ENCODE measurements at regions not wholly inside any gene's neighbourhood (a gene's known extent, or its start where the extent isn't known, plus 50 kb on each side); places are given as distances from the start of the nearest gene placed in this dataset.

- H3K36me3 ChIP-seq: no peaks in the 10 kb centered on the region
- no peaks in the 10 kb centered on the region for H3K9me3 ChIP-seq
- peak overlapping the region; percentile 76 to 94 (median 82) for H3K27ac ChIP-seq
- no peak for ATAC-seq
- intact Hi-C loops (cut with DNase I; ENCODE audit: low total_unique reads) (loop anchor here (5.0 to 10.0 kb wide), 2 partner anchors 114 to 467 kb away; partner anchors contain the start of gene PLCL2), in situ Hi-C loops (cut with MboI; ENCODE audit: low sequenced_read_pairs in 4 of 4) (no loop called here)
- H3K27me3 ChIP-seq: no peaks in the 10 kb centered on the region
- TF ChIP-seq POLR2A (IDR thresholded peaks at IDR 0.05) (no peak), CTCF (IDR thresholded peaks at IDR 0.05 in 4 of 5, conservative IDR thresholded peaks at IDR 0.05 in 1 of 5) (no peak)
- H3K4me3 ChIP-seq: no peak overlapping the region
- peaks cover 43% of the 10 kb centered on the region in 2 donors for H3K4me1 ChIP-seq
- no peak for DNase-seq
These were observed 116.7 kb upstream of the PLCL2 start for GRCh38 chr3:16768014-16768413.

- peaks cover 43% of the 10 kb centered on the region in 2 donors for H3K4me1 ChIP-seq
- H3K27me3 ChIP-seq: no peaks in the 10 kb centered on the region
- TF ChIP-seq POLR2A (IDR thresholded peaks at IDR 0.05): no peak
- TF ChIP-seq CTCF (IDR thresholded peaks at IDR 0.05 in 4 of 5, conservative IDR thresholded peaks at IDR 0.05 in 1 of 5): no peak
- no peak overlapping the region for H3K4me3 ChIP-seq
- peak overlapping the region; percentile 76 to 94 (median 82) for H3K27ac ChIP-seq
- no peaks in the 10 kb centered on the region for H3K36me3 ChIP-seq
- in situ Hi-C loops (cut with MboI; ENCODE audit: low sequenced_read_pairs in 4 of 4) (no loop called here), intact Hi-C loops (cut with DNase I; ENCODE audit: low total_unique reads) (loop anchor here (5.0 to 10.0 kb wide), 2 partner anchors 113 to 466 kb away; partner anchors contain the start of gene PLCL2)
- ATAC-seq (no peak), DNase-seq (no peak)
- no peaks in the 10 kb centered on the region for H3K9me3 ChIP-seq
These were observed 115.8 kb upstream of the PLCL2 start for GRCh38 chr3:16768956-16769355.

DNA sequence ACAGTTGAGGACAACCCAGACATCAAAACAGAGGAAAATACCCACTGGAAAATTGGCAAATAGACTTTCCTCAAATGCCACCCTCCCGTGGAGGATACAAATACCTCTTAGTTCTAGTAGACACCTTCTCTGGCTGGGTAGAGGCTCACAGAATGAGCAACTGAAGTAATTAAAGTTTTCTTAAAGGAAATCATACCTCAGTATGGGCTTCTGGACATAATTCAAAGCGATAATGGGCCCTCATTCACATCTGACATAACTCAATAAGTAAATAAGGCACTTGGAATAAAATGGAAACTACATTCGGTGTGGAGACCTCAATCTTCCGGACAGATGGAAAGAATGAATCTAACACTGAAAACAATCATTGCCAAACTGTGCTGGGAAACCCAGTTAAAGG, 115.2 kb upstream of the PLCL2 start:
- Histone ChIP-seq H3K36me3 (no peaks in the 10 kb centered on the region), H3K9me3 (no peaks in the 10 kb centered on the region), H3K4me1 (peaks cover 43% of the 10 kb centered on the region in 2 donors), H3K4me3 (no peak overlapping the region), H3K27me3 (no peaks in the 10 kb centered on the region), H3K27ac (peak overlapping the region; percentile 76 to 94 (median 82))
- DNase-seq (no peak), ATAC-seq (no peak)
- intact Hi-C loops (cut with DNase I; ENCODE audit: low total_unique reads) (loop anchor here (5.0 to 10.0 kb wide), 2 partner anchors 113 to 465 kb away; partner anchors contain the start of gene PLCL2), in situ Hi-C loops (cut with MboI; ENCODE audit: low sequenced_read_pairs in 4 of 4) (no loop called here)
- no peak for TF ChIP-seq POLR2A (IDR thresholded peaks at IDR 0.05)
- no peak for TF ChIP-seq CTCF (IDR thresholded peaks at IDR 0.05 in 4 of 5, conservative IDR thresholded peaks at IDR 0.05 in 1 of 5)

GRCh38 chr3:16770021-16770420, 114.7 kb upstream of the PLCL2 start:
- ATAC-seq (peak; percentile 78 to 79), DNase-seq (peak; percentile 35 to 53)
- Histone ChIP-seq H3K9me3 (no peaks in the 10 kb centered on the region), H3K36me3 (no peaks in the 10 kb centered on the region), H3K27me3 (no peaks in the 10 kb centered on the region), H3K27ac (peak overlapping the region; percentile 76 to 94 (median 82)), H3K4me1 (peaks cover 43% of the 10 kb centered on the region in 2 donors), H3K4me3 (peak overlapping the region in 1 of 4 donors; percentile 28)
- intact Hi-C loops (cut with DNase I; ENCODE audit: low total_unique reads): loop anchor here (2.0 to 10.0 kb wide), 2 partner anchors 69 to 265 kb away; no protein-coding TSS in a partner anchor
- in situ Hi-C loops (cut with MboI; ENCODE audit: low sequenced_read_pairs in 4 of 4): no loop called here
- TF ChIP-seq CTCF (IDR thresholded peaks at IDR 0.05 in 4 of 5, conservative IDR thresholded peaks at IDR 0.05 in 1 of 5): no peak
- TF ChIP-seq POLR2A (IDR thresholded peaks at IDR 0.05): no peak
